ENCODE measurements at regions not wholly inside any gene's neighbourhood (a gene's known extent, or its start where the extent isn't known, plus 50 kb on each side); places are given as distances from the start of the nearest gene placed in this dataset.

GRCh38 chr12:4030929-4031702 is 157.9 kb upstream of the PARP11 start:
- intact Hi-C loops (cut with micrococcal nuclease): loop anchor here (2.0 kb wide), 1 partner anchor 242 kb away; the partner anchor contains the start of gene CCND2

- intact Hi-C loops (cut with micrococcal nuclease): no loop called here
These were observed 154.2 kb upstream of the PARP11 start for GRCh38 chr12:4027412-4027811.

GRCh38 chr12:4026517-4026916 is 153.3 kb upstream of the PARP11 start:
- intact Hi-C loops (cut with micrococcal nuclease): no loop called here

- intact Hi-C loops (cut with micrococcal nuclease): no loop called here
These were observed 152.8 kb upstream of the PARP11 start for GRCh38 chr12:4026020-4026358.

GRCh38 chr12:4025181-4026019 is 152.2 kb upstream of the PARP11 start:
- intact Hi-C loops (cut with micrococcal nuclease): no loop called here

GRCh38 chr12:4024701-4025100 is 151.5 kb upstream of the PARP11 start:
- intact Hi-C loops (cut with micrococcal nuclease): no loop called here

GRCh38 chr12:4015225-4016091 is 142.3 kb upstream of the PARP11 start:
- intact Hi-C loops (cut with micrococcal nuclease): no loop called here

GRCh38 chr12:4014858-4015224 is 141.6 kb upstream of the PARP11 start:
- intact Hi-C loops (cut with micrococcal nuclease): no loop called here

GRCh38 chr12:4014444-4014843 is 141.2 kb upstream of the PARP11 start:
- intact Hi-C loops (cut with micrococcal nuclease): no loop called here

GRCh38 chr12:4012977-4013968 is 140.1 kb upstream of the PARP11 start:
- intact Hi-C loops (cut with micrococcal nuclease): no loop called here

GRCh38 chr12:4012073-4012472 is 138.9 kb upstream of the PARP11 start:
- intact Hi-C loops (cut with micrococcal nuclease): no loop called here

GRCh38 chr12:4011597-4011996 is 138.4 kb upstream of the PARP11 start:
- intact Hi-C loops (cut with micrococcal nuclease): no loop called here

GRCh38 chr12:4009979-4010704 is 136.9 kb upstream of the PARP11 start:
- intact Hi-C loops (cut with micrococcal nuclease): no loop called here

- intact Hi-C loops (cut with micrococcal nuclease): no loop called here
These were observed 133.5 kb upstream of the PARP11 start for GRCh38 chr12:4006743-4007142.

GRCh38 chr12:4005851-4006430 is 132.7 kb upstream of the PARP11 start:
- intact Hi-C loops (cut with micrococcal nuclease): no loop called here

- intact Hi-C loops (cut with micrococcal nuclease): no loop called here
These were observed 130.4 kb upstream of the PARP11 start for GRCh38 chr12:4003576-4003975.

- intact Hi-C loops (cut with micrococcal nuclease): no loop called here
These were observed 129.4 kb upstream of the PARP11 start for GRCh38 chr12:4002601-4003000.

- intact Hi-C loops (cut with micrococcal nuclease): no loop called here
These were observed 128.6 kb upstream of the PARP11 start for GRCh38 chr12:4001841-4002240.

GRCh38 chr12:4001031-4001430 is 127.8 kb upstream of the PARP11 start:
- intact Hi-C loops (cut with micrococcal nuclease): no loop called here
